ENCODE measurements at regions not wholly inside any gene's neighbourhood (a gene's known extent, or its start where the extent isn't known, plus 50 kb on each side); places are given as distances from the start of the nearest gene placed in this dataset.

DNA sequence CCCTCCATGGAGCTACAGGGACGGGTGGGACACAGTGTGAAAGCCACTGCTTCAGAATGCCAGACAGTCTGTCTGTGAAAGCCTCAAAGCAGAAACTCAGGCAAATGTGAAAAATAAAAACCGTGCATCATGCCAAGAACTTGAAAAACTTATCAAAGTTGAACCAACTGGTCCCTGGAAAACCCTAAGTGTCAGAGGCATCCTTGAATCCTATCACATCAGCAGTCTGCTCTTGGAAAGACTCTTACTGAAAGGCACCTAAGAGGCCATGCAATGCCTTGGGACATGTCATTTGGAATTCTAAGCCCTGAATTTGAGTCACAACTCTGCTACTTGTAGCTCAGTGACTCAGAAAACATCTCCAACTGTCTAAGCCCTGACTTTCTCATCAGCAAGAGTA lies 62.4 kb upstream of the GRIN2B start:
- TF ChIP-seq, protein P1, sequence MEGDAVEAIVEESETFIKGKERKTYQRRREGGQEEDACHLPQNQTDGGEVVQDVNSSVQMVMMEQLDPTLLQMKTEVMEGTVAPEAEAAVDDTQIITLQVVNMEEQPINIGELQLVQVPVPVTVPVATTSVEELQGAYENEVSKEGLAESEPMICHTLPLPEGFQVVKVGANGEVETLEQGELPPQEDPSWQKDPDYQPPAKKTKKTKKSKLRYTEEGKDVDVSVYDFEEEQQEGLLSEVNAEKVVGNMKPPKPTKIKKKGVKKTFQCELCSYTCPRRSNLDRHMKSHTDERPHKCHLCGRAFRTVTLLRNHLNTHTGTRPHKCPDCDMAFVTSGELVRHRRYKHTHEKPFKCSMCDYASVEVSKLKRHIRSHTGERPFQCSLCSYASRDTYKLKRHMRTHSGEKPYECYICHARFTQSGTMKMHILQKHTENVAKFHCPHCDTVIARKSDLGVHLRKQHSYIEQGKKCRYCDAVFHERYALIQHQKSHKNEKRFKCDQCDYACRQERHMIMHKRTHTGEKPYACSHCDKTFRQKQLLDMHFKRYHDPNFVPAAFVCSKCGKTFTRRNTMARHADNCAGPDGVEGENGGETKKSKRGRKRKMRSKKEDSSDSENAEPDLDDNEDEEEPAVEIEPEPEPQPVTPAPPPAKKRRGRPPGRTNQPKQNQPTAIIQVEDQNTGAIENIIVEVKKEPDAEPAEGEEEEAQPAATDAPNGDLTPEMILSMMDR (IDR thresholded peaks at IDR 0.05), result no peak

DNA sequence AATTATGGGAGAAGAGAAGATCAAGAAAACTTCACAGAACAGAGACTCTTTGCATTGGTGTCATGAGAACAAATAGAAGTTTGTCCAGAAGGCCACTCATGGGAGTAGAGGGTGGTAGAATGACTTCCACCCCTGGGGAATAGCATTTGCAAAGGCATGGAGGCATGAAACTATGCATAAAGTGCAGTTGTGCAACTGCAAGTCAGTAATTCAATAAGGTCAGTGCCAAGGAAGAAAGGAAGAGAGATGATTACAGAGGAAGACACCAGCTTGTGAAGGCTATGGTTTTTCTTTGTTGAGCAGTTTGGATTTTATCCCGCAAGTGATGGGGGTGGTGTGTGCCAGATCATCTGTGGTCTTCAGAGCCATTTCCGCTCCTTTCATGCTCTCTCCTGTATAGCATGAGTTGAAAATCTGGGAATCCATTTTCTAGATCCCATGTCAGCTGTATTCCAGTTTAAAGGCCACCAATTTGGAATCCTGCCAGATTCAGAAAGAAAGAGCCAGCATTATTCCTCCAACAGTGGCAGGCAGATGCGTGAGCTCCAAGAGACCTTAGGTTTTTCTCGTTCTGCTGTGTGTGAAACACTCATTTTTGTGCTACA lies 67.6 kb upstream of the GRIN2B start:
- TF ChIP-seq, protein P1 (IDR thresholded peaks at IDR 0.05), result no peak

DNA sequence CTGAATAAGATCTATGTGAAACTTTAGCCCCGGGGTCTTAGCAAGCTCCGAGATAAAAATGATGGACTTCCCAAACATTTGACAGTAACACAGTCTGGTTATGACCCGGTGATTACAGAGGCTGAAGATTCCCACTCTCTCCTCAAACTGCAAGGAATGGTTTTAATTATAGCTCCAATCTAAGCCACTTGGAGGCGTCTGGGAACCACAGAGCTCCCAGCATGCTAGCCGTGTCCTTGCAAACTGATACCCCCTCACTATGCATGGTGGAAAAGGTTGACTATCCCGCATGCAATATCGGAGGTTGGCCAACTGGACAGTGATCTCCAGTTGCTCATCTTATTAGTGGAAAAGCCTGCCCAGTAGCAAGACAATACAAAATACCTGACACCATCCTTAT lies 76.5 kb upstream of the GRIN2B start:
- TF ChIP-seq, protein P1 (IDR thresholded peaks at IDR 0.05), result no peak

DNA sequence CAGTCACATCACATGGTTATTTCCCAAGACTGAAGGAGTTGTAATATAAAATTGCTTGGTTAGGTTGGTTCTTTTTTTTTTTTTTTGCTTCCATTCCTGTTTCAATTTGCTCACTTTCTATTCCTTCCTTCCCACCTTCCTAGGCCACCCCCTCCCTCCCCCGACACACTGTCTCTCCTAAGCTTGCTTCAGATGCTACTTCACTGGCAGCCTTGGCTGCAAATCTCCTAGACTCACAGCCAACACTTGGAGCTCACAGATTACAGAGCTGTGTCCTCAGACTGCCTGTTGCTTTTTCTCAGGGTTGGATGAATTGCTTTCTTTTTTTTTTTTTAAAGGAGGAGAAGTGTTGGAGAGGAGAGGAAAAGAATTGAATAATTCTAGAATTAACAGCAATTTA lies 77.3 kb upstream of the GRIN2B start:
- TF ChIP-seq, protein P1 (IDR thresholded peaks at IDR 0.05), result no peak

DNA sequence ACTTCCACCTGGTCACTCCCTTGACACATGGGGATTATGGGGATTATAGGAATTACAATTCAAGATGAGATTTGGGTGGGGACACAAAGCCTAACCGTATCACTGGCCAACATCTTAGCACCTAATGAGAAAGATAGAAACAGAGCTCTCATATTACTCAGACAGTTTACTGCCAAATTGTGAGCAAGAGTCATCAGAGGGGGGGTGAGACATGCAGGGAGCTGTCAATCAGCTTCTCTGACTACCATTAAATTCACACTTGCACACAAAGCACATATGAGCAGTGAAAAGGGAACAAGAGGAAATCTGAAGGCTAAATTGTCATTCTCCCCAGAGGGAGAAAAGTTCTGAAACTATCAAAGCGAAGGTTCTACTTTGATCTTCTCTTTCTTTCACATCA lies 78.1 kb upstream of the GRIN2B start:
- TF ChIP-seq, protein P1 (IDR thresholded peaks at IDR 0.05), result no peak

DNA sequence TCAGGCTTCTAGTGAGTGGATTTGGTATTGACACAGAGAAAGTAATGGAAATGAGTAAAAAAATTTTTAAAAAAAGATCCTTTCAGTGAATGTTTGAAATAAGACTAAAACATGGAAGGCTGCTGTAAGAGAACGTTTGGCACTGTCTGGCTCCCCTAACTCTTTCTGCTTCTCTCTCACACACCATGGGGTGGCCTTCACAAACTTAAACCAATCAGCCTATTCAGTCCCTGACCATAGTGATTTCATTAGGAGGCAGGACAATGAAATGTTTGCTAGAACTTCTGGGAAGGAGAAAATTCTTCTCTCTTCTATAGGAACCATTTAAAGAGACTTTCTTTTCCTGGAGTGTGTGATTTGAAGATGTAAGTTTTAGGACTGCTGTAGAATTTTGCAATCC lies 84.2 kb upstream of the GRIN2B start:
- TF ChIP-seq, protein P1 (IDR thresholded peaks at IDR 0.05), result no peak

DNA sequence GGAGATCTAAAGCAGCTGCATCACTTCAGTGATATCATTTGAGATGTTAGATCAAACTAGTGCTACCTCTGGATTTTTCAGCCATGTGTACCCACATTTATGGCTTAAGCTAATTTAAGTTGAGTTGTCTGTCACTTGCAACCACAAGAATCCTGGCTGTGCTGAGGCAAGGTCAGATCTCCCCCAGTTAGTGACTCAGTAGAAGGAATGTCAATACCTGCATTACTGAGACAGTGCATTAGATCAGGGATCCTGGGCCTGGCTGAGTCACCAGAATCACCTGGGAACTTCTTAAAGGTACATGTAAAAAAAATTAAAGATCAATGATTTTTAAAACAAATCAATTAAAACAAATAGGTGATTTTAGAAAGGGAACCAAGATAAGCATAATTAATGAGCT lies 84.6 kb upstream of the GRIN2B start:
- TF ChIP-seq, protein P1 (IDR thresholded peaks at IDR 0.05), result no peak

DNA sequence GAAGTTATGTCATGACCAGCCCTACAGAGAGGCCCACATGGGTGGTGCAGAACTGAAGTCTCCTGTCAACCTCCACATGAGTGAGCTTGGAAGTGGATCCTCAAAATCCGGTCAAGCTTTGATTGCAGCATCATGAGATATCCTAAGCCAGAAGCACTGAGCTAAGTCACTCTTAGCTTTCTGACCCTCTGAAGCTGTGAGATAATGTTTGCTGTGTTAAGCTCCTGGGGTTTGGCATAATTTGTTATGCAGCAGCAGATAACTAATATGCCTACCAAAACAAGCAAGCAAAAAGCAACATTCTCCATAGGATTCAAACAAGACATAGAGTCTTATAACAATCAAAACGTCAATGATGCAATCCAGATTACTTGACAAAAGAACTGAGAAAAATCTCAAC lies 87.6 kb upstream of the GRIN2B start:
- TF ChIP-seq, protein P1 (IDR thresholded peaks at IDR 0.05), result no peak
